ENCODE measurements at regions not wholly inside any gene's neighbourhood (a gene's known extent, or its start where the extent isn't known, plus 50 kb on each side); places are given as distances from the start of the nearest gene placed in this dataset.

DNA sequence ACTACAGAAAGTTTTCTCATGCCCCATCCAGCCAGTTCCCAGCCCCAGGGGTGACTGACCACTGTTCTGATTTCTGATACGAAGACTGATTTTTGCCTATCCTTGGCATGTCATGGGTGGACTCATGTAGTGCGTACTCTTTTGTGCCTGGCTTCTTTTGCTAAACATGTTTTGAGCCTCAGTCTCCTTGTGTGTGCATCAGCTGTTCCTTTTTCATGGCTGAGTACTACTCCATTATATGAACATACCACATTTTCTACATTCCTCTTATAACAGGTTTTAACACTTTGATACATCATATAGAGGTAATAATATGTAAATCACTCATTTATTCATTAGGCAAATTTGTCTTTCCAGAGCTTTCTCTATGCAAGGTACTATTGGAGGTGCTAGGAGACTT lies 126.7 kb downstream of the ANAPC4 start:
- no peak for TF ChIP-seq EGR1 (IDR thresholded peaks at IDR 0.05; ENCODE audit: low read depth)
- TF ChIP-seq YY1 (IDR thresholded peaks at IDR 0.05; ENCODE audit: extremely low read depth, insufficient replicate concordance, low read depth, low read length) = no peak
- no peak for TF ChIP-seq ZFX (IDR thresholded peaks at IDR 0.05)
- no peak for TF ChIP-seq ZNF274 (IDR thresholded peaks at IDR 0.05; ENCODE audit: low read depth, low read length)
- no peak for TF ChIP-seq RAD21 (IDR thresholded peaks at IDR 0.05; ENCODE audit: low read depth)
- TF ChIP-seq, protein P1, sequence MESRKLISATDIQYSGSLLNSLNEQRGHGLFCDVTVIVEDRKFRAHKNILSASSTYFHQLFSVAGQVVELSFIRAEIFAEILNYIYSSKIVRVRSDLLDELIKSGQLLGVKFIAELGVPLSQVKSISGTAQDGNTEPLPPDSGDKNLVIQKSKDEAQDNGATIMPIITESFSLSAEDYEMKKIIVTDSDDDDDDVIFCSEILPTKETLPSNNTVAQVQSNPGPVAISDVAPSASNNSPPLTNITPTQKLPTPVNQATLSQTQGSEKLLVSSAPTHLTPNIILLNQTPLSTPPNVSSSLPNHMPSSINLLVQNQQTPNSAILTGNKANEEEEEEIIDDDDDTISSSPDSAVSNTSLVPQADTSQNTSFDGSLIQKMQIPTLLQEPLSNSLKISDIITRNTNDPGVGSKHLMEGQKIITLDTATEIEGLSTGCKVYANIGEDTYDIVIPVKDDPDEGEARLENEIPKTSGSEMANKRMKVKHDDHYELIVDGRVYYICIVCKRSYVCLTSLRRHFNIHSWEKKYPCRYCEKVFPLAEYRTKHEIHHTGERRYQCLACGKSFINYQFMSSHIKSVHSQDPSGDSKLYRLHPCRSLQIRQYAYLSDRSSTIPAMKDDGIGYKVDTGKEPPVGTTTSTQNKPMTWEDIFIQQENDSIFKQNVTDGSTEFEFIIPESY (IDR thresholded peaks at IDR 0.05; ENCODE audit: extremely low read depth, insufficient replicate concordance, low read length) = no peak
- TF ChIP-seq, protein P2, sequence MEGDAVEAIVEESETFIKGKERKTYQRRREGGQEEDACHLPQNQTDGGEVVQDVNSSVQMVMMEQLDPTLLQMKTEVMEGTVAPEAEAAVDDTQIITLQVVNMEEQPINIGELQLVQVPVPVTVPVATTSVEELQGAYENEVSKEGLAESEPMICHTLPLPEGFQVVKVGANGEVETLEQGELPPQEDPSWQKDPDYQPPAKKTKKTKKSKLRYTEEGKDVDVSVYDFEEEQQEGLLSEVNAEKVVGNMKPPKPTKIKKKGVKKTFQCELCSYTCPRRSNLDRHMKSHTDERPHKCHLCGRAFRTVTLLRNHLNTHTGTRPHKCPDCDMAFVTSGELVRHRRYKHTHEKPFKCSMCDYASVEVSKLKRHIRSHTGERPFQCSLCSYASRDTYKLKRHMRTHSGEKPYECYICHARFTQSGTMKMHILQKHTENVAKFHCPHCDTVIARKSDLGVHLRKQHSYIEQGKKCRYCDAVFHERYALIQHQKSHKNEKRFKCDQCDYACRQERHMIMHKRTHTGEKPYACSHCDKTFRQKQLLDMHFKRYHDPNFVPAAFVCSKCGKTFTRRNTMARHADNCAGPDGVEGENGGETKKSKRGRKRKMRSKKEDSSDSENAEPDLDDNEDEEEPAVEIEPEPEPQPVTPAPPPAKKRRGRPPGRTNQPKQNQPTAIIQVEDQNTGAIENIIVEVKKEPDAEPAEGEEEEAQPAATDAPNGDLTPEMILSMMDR (IDR thresholded peaks at IDR 0.05 in 2 of 3, conservative IDR thresholded peaks at IDR 0.05 in 1 of 3; ENCODE audit: borderline replicate concordance in 1 of 3, insufficient read depth in 1 of 3, low read depth in 2 of 3, low read length in 2 of 3) = no peak
- TF ChIP-seq, protein P3, sequence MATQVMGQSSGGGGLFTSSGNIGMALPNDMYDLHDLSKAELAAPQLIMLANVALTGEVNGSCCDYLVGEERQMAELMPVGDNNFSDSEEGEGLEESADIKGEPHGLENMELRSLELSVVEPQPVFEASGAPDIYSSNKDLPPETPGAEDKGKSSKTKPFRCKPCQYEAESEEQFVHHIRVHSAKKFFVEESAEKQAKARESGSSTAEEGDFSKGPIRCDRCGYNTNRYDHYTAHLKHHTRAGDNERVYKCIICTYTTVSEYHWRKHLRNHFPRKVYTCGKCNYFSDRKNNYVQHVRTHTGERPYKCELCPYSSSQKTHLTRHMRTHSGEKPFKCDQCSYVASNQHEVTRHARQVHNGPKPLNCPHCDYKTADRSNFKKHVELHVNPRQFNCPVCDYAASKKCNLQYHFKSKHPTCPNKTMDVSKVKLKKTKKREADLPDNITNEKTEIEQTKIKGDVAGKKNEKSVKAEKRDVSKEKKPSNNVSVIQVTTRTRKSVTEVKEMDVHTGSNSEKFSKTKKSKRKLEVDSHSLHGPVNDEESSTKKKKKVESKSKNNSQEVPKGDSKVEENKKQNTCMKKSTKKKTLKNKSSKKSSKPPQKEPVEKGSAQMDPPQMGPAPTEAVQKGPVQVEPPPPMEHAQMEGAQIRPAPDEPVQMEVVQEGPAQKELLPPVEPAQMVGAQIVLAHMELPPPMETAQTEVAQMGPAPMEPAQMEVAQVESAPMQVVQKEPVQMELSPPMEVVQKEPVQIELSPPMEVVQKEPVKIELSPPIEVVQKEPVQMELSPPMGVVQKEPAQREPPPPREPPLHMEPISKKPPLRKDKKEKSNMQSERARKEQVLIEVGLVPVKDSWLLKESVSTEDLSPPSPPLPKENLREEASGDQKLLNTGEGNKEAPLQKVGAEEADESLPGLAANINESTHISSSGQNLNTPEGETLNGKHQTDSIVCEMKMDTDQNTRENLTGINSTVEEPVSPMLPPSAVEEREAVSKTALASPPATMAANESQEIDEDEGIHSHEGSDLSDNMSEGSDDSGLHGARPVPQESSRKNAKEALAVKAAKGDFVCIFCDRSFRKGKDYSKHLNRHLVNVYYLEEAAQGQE (IDR thresholded peaks at IDR 0.05; ENCODE audit: low read depth) = no peak
- no peak for TF ChIP-seq SP1 (IDR thresholded peaks at IDR 0.05; ENCODE audit: low read depth)
- TF ChIP-seq CEBPB (IDR thresholded peaks at IDR 0.05; ENCODE audit: low read depth) = no peak
- no peak for TF ChIP-seq TCF7L2 (IDR thresholded peaks at IDR 0.05; ENCODE audit: borderline replicate concordance, extremely low read depth, insufficient read depth, insufficient read length)
- Histone ChIP-seq H3K4me3 (replicated peaks in 1 of 2; ENCODE audit: low read depth in 1 of 2, low read length in 2 of 2) (no peak overlapping the region), H3K79me2 (ENCODE audit: insufficient read depth, low read length) (no peaks in the 10 kb centered on the region), H3K4me1 (ENCODE audit: control insufficient read depth in 1 of 2, insufficient read depth in 2 of 2, low read length in 2 of 2) (no peaks in the 10 kb centered on the region), H3K27ac (ENCODE audit: low read depth, low read length) (no peak overlapping the region), H4K20me1 (ENCODE audit: insufficient read depth) (no peaks in the 10 kb centered on the region), H3K9ac (ENCODE audit: low read length) (no peak overlapping the region), H3K27me3 (ENCODE audit: insufficient read depth, low read length) (no peaks in the 10 kb centered on the region), H3K9me3 (ENCODE audit: control insufficient read depth in 1 of 2, insufficient read depth in 1 of 2, low read depth in 1 of 2, low read length in 2 of 2) (no peaks in the 10 kb centered on the region), H3K36me3 (ENCODE audit: control insufficient read depth in 1 of 2, insufficient read depth in 2 of 2, low read length in 2 of 2) (no peaks in the 10 kb centered on the region), H3K9me2 (ENCODE audit: insufficient read depth) (no peaks in the 10 kb centered on the region), H2AFZ (ENCODE audit: low read depth, low read length, poor library complexity, severe bottlenecking) (no peak overlapping the region), H3K4me2 (ENCODE audit: low read length) (no peak overlapping the region)
- DNase-seq (ENCODE audit: low read depth, low spot score) (no peak), ATAC-seq (no peak)
- ChIA-PET CTCF (no interaction called here), POLR2A (no interaction called here), RAD21 (ENCODE audit: low non-redundant PET in 1 of 2, low total read pairs in 2 of 2, uncharacterized antibody in 2 of 2, unreplicated experiment in 2 of 2) (no interaction called here)
- BruUV-seq (replicated peaks) = no TSS peak
- intact Hi-C loops (cut with micrococcal nuclease) = no loop called here
